IgD-negative memory B cell (primary cell): ENCODE measurements at regions not wholly inside any gene's neighbourhood (a gene's known extent, or its start where the extent isn't known, plus 50 kb on each side); places are given as distances from the start of the nearest gene placed in this dataset.

Source experiments
- H3K27ac Mint-ChIP-seq, 3 donors: one replicate each; pipeline ENCODE4 v1.8.0; 2020 to 2022; ENCODE audit warnings: mild to moderate bottlenecking in 3 of 3, mixed read lengths in 3 of 3, moderate library complexity in 1 of 3
- H3K27me3 Mint-ChIP-seq: one replicate; pipeline ENCODE4 v1.8.0; 2021; ENCODE audit warnings: mixed read lengths
- H3K36me3 Mint-ChIP-seq: one replicate; pipeline ENCODE4 v1.8.0; 2020; ENCODE audit warnings: mild to moderate bottlenecking, mixed read lengths
- H3K4me1 Mint-ChIP-seq, 3 donors: one replicate each; pipeline ENCODE4 v1.8.0; 2020 to 2022; ENCODE audit warnings: mixed read lengths in 3 of 3, mild to moderate bottlenecking in 1 of 3
- H3K4me3 Mint-ChIP-seq, 4 donors: one replicate each; pipeline ENCODE4 v1.8.0; 2020 to 2022; ENCODE audit warnings: mild to moderate bottlenecking in 4 of 4, mixed read lengths in 4 of 4, moderate library complexity in 3 of 4
- H3K9me3 Mint-ChIP-seq, 3 donors: one replicate each; pipeline ENCODE4 v1.8.0; 2020 to 2021; ENCODE audit warnings: mixed read lengths in 3 of 3, mild to moderate bottlenecking in 1 of 3

GRCh38 chr5:21654556-21654955 is 1198.6 kb downstream of the CDH12 start:
- Mint-ChIP-seq H3K27ac (no peak overlapping the region), H3K4me1 (no peaks in the 10 kb centered on the region), H3K4me3 (no peak overlapping the region), H3K9me3 (peaks cover 0 to 3% (median 0%) of the 10 kb centered on the region in 3 donors), H3K36me3 (no peaks in the 10 kb centered on the region), H3K27me3 (no peaks in the 10 kb centered on the region)

GRCh38 chr5:21649969-21650368 is 1203.2 kb downstream of the CDH12 start:
- no peak overlapping the region for H3K4me3 Mint-ChIP-seq
- H3K27me3 Mint-ChIP-seq = no peaks in the 10 kb centered on the region
- H3K36me3 Mint-ChIP-seq = no peaks in the 10 kb centered on the region
- H3K9me3 Mint-ChIP-seq = no peaks in the 10 kb centered on the region
- no peak overlapping the region for H3K27ac Mint-ChIP-seq
- H3K4me1 Mint-ChIP-seq = no peaks in the 10 kb centered on the region

GRCh38 chr5:21646469-21646868 is 1206.7 kb downstream of the CDH12 start:
- H3K4me1 Mint-ChIP-seq = no peaks in the 10 kb centered on the region
- H3K27me3 Mint-ChIP-seq = no peaks in the 10 kb centered on the region

GRCh38 chr5:21644032-21644431 is 1209.1 kb downstream of the CDH12 start:
- Mint-ChIP-seq H3K4me3 (no peak overlapping the region), H3K36me3 (no peaks in the 10 kb centered on the region), H3K27ac (no peak overlapping the region), H3K9me3 (no peaks in the 10 kb centered on the region), H3K4me1 (no peaks in the 10 kb centered on the region), H3K27me3 (no peaks in the 10 kb centered on the region)

More at GRCh38 chr5:21646469-21646868, 1206.7 kb downstream of the CDH12 start:
- Mint-ChIP-seq H3K27ac (no peak overlapping the region), H3K36me3 (no peaks in the 10 kb centered on the region), H3K4me3 (no peak overlapping the region), H3K9me3 (no peaks in the 10 kb centered on the region)

- no peaks in the 10 kb centered on the region for H3K4me1 Mint-ChIP-seq
- H3K9me3 Mint-ChIP-seq = no peaks in the 10 kb centered on the region
- H3K4me3 Mint-ChIP-seq = no peak overlapping the region
- H3K27ac Mint-ChIP-seq = no peak overlapping the region
- no peaks in the 10 kb centered on the region for H3K36me3 Mint-ChIP-seq
- no peaks in the 10 kb centered on the region for H3K27me3 Mint-ChIP-seq
Measured at GRCh38 chr5:21642312-21642711, 1210.8 kb downstream of the CDH12 start.

- H3K27ac Mint-ChIP-seq = no peak overlapping the region
- peaks cover 0 to 1% (median 0%) of the 10 kb centered on the region in 3 donors for H3K4me1 Mint-ChIP-seq
- no peaks in the 10 kb centered on the region for H3K36me3 Mint-ChIP-seq
- peaks cover 0 to 9% (median 9%) of the 10 kb centered on the region in 3 donors for H3K9me3 Mint-ChIP-seq
- H3K4me3 Mint-ChIP-seq = no peak overlapping the region
- H3K27me3 Mint-ChIP-seq = no peaks in the 10 kb centered on the region
Measured at GRCh38 chr5:21623831-21624230, 1229.3 kb downstream of the CDH12 start.

GRCh38 chr5:21615195-21615765 is 1237.9 kb downstream of the CDH12 start:
- Mint-ChIP-seq H3K9me3 (peaks cover 0 to 2% (median 0%) of the 10 kb centered on the region in 3 donors), H3K4me1 (no peaks in the 10 kb centered on the region), H3K27me3 (no peaks in the 10 kb centered on the region), H3K36me3 (peaks cover 2% of the 10 kb centered on the region), H3K4me3 (no peak overlapping the region), H3K27ac (no peak overlapping the region)

GRCh38 chr5:21613971-21614488 is 1239.1 kb downstream of the CDH12 start:
- H3K36me3 Mint-ChIP-seq = peaks cover 2% of the 10 kb centered on the region
- H3K4me3 Mint-ChIP-seq = no peak overlapping the region
- H3K27ac Mint-ChIP-seq = no peak overlapping the region
- H3K27me3 Mint-ChIP-seq = no peaks in the 10 kb centered on the region
- no peaks in the 10 kb centered on the region for H3K4me1 Mint-ChIP-seq
- peaks cover 0 to 2% (median 0%) of the 10 kb centered on the region in 3 donors for H3K9me3 Mint-ChIP-seq

- peaks cover 0 to 2% (median 2%) of the 10 kb centered on the region in 3 donors for H3K9me3 Mint-ChIP-seq
- H3K27me3 Mint-ChIP-seq = no peaks in the 10 kb centered on the region
- H3K36me3 Mint-ChIP-seq = no peaks in the 10 kb centered on the region
- H3K4me1 Mint-ChIP-seq = no peaks in the 10 kb centered on the region
- H3K27ac Mint-ChIP-seq = no peak overlapping the region
- no peak overlapping the region for H3K4me3 Mint-ChIP-seq
Measured at GRCh38 chr5:21603796-21604195, 1249.3 kb downstream of the CDH12 start.

GRCh38 chr5:21594566-21594965 is 1258.6 kb downstream of the CDH12 start:
- no peaks in the 10 kb centered on the region for H3K27me3 Mint-ChIP-seq
- peaks cover 4 to 14% (median 7%) of the 10 kb centered on the region in 3 donors for H3K9me3 Mint-ChIP-seq
- H3K4me1 Mint-ChIP-seq = no peaks in the 10 kb centered on the region
- no peak overlapping the region for H3K27ac Mint-ChIP-seq
- no peak overlapping the region for H3K4me3 Mint-ChIP-seq
- no peaks in the 10 kb centered on the region for H3K36me3 Mint-ChIP-seq

GRCh38 chr5:21593261-21593660 is 1259.9 kb downstream of the CDH12 start:
- H3K27ac Mint-ChIP-seq = no peak overlapping the region
- no peaks in the 10 kb centered on the region for H3K27me3 Mint-ChIP-seq
- no peak overlapping the region for H3K4me3 Mint-ChIP-seq
- no peaks in the 10 kb centered on the region for H3K36me3 Mint-ChIP-seq
- peaks cover 4 to 14% (median 4%) of the 10 kb centered on the region in 3 donors for H3K9me3 Mint-ChIP-seq
- H3K4me1 Mint-ChIP-seq = no peaks in the 10 kb centered on the region

- peaks cover 0 to 7% (median 6%) of the 10 kb centered on the region in 3 donors for H3K9me3 Mint-ChIP-seq
- peaks cover 3% of the 10 kb centered on the region for H3K36me3 Mint-ChIP-seq
- H3K27me3 Mint-ChIP-seq = no peaks in the 10 kb centered on the region
- no peaks in the 10 kb centered on the region for H3K4me1 Mint-ChIP-seq
- H3K27ac Mint-ChIP-seq = no peak overlapping the region
- no peak overlapping the region for H3K4me3 Mint-ChIP-seq
Measured at GRCh38 chr5:21581508-21581907, 1271.6 kb downstream of the CDH12 start.

GRCh38 chr5:21574961-21575360 is 1278.2 kb downstream of the CDH12 start:
- no peak overlapping the region for H3K27ac Mint-ChIP-seq
- H3K4me3 Mint-ChIP-seq = no peak overlapping the region
- peaks cover 0 to 4% (median 2%) of the 10 kb centered on the region in 3 donors for H3K9me3 Mint-ChIP-seq
- peaks cover 3% of the 10 kb centered on the region for H3K36me3 Mint-ChIP-seq
- no peaks in the 10 kb centered on the region for H3K27me3 Mint-ChIP-seq
- no peaks in the 10 kb centered on the region for H3K4me1 Mint-ChIP-seq

- Mint-ChIP-seq H3K4me3 (no peak overlapping the region), H3K27ac (no peak overlapping the region), H3K36me3 (peaks cover 1% of the 10 kb centered on the region), H3K9me3 (peaks cover 0 to 3% (median under 1%) of the 10 kb centered on the region in 3 donors), H3K27me3 (no peaks in the 10 kb centered on the region), H3K4me1 (no peaks in the 10 kb centered on the region)
Measured at GRCh38 chr5:21574438-21574837, 1278.7 kb downstream of the CDH12 start.

- peaks cover 0 to 2% (median 0%) of the 10 kb centered on the region in 3 donors for H3K9me3 Mint-ChIP-seq
- H3K36me3 Mint-ChIP-seq = no peaks in the 10 kb centered on the region
- H3K27me3 Mint-ChIP-seq = no peaks in the 10 kb centered on the region
- no peak overlapping the region for H3K4me3 Mint-ChIP-seq
- H3K27ac Mint-ChIP-seq = no peak overlapping the region
- no peaks in the 10 kb centered on the region for H3K4me1 Mint-ChIP-seq
Measured at GRCh38 chr5:21573416-21574314, 1279.5 kb downstream of the CDH12 start.
